ENCODE measurements at regions not wholly inside any gene's neighbourhood (a gene's known extent, or its start where the extent isn't known, plus 50 kb on each side); places are given as distances from the start of the nearest gene placed in this dataset.

- no peaks in the 10 kb centered on the region for H3K27me3 ChIP-seq (ENCODE audit: control insufficient read depth in 2 of 2, insufficient read depth in 2 of 2, low read length in 2 of 2)
- H3K36me3 ChIP-seq (ENCODE audit: control insufficient read depth in 2 of 2, insufficient read depth in 2 of 2, low read length in 2 of 2) = no peaks in the 10 kb centered on the region
- no peak overlapping the region for H3K27ac ChIP-seq (ENCODE audit: low read depth in 2 of 2, low read length in 2 of 2)
- H3K9me3 ChIP-seq (ENCODE audit: control insufficient read depth in 2 of 2, low read length in 2 of 2) = peaks cover 0 to 3% of the 10 kb centered on the region in 2 donors
- no peak overlapping the region for H3K9ac ChIP-seq (ENCODE audit: low read depth in 1 of 2, low read length in 2 of 2)
- no peak overlapping the region for H3K4me3 ChIP-seq (ENCODE audit: low read length in 2 of 2)
- no peaks in the 10 kb centered on the region for H3K4me1 ChIP-seq (ENCODE audit: control insufficient read depth in 2 of 2, insufficient read depth in 2 of 2, low read length in 2 of 2)
Observed at GRCh38 chr18:38297910-38298309, 732.3 kb upstream of the CELF4 start.

- H3K9ac ChIP-seq (ENCODE audit: low read depth in 1 of 2, low read length in 2 of 2) = no peak overlapping the region
- no peaks in the 10 kb centered on the region for H3K36me3 ChIP-seq (ENCODE audit: control insufficient read depth in 2 of 2, insufficient read depth in 2 of 2, low read length in 2 of 2)
- no peaks in the 10 kb centered on the region for H3K27me3 ChIP-seq (ENCODE audit: control insufficient read depth in 2 of 2, insufficient read depth in 2 of 2, low read length in 2 of 2)
- H3K4me3 ChIP-seq (ENCODE audit: low read length in 2 of 2) = no peak overlapping the region
- H3K4me1 ChIP-seq (ENCODE audit: control insufficient read depth in 2 of 2, insufficient read depth in 2 of 2, low read length in 2 of 2) = no peaks in the 10 kb centered on the region
- H3K27ac ChIP-seq (ENCODE audit: low read depth in 2 of 2, low read length in 2 of 2) = no peak overlapping the region
- H3K9me3 ChIP-seq (ENCODE audit: control insufficient read depth in 2 of 2, low read length in 2 of 2) = no peaks in the 10 kb centered on the region
Observed at GRCh38 chr18:38290229-38290628, 724.6 kb upstream of the CELF4 start.

GRCh38 chr18:38284972-38285371 is 719.4 kb upstream of the CELF4 start:
- Histone ChIP-seq H3K27ac (ENCODE audit: low read depth in 2 of 2, low read length in 2 of 2) (no peak overlapping the region), H3K9me3 (ENCODE audit: control insufficient read depth in 2 of 2, low read length in 2 of 2) (no peaks in the 10 kb centered on the region), H3K36me3 (ENCODE audit: control insufficient read depth in 2 of 2, insufficient read depth in 2 of 2, low read length in 2 of 2) (no peaks in the 10 kb centered on the region), H3K27me3 (ENCODE audit: control insufficient read depth in 2 of 2, insufficient read depth in 2 of 2, low read length in 2 of 2) (no peaks in the 10 kb centered on the region), H3K4me1 (ENCODE audit: control insufficient read depth in 2 of 2, insufficient read depth in 2 of 2, low read length in 2 of 2) (no peaks in the 10 kb centered on the region), H3K9ac (ENCODE audit: low read depth in 1 of 2, low read length in 2 of 2) (no peak overlapping the region), H3K4me3 (ENCODE audit: low read length in 2 of 2) (no peak overlapping the region)

GRCh38 chr18:38263066-38263465 is 697.5 kb upstream of the CELF4 start:
- Histone ChIP-seq H3K27ac (ENCODE audit: low read depth in 2 of 2, low read length in 2 of 2) (no peak overlapping the region), H3K4me3 (ENCODE audit: low read length in 2 of 2) (no peak overlapping the region), H3K27me3 (ENCODE audit: control insufficient read depth in 2 of 2, insufficient read depth in 2 of 2, low read length in 2 of 2) (no peaks in the 10 kb centered on the region), H3K9me3 (ENCODE audit: control insufficient read depth in 2 of 2, low read length in 2 of 2) (no peaks in the 10 kb centered on the region), H3K9ac (ENCODE audit: low read depth in 1 of 2, low read length in 2 of 2) (no peak overlapping the region), H3K36me3 (ENCODE audit: control insufficient read depth in 2 of 2, insufficient read depth in 2 of 2, low read length in 2 of 2) (no peaks in the 10 kb centered on the region), H3K4me1 (ENCODE audit: control insufficient read depth in 2 of 2, insufficient read depth in 2 of 2, low read length in 2 of 2) (no peaks in the 10 kb centered on the region)

GRCh38 chr18:38262661-38263060 is 697.1 kb upstream of the CELF4 start:
- no peak overlapping the region for H3K9ac ChIP-seq (ENCODE audit: low read depth in 1 of 2, low read length in 2 of 2)
- no peaks in the 10 kb centered on the region for H3K4me1 ChIP-seq (ENCODE audit: control insufficient read depth in 2 of 2, insufficient read depth in 2 of 2, low read length in 2 of 2)
- H3K9me3 ChIP-seq (ENCODE audit: control insufficient read depth in 2 of 2, low read length in 2 of 2) = no peaks in the 10 kb centered on the region
- H3K27ac ChIP-seq (ENCODE audit: low read depth in 2 of 2, low read length in 2 of 2) = no peak overlapping the region
- H3K27me3 ChIP-seq (ENCODE audit: control insufficient read depth in 2 of 2, insufficient read depth in 2 of 2, low read length in 2 of 2) = no peaks in the 10 kb centered on the region
- H3K36me3 ChIP-seq (ENCODE audit: control insufficient read depth in 2 of 2, insufficient read depth in 2 of 2, low read length in 2 of 2) = no peaks in the 10 kb centered on the region
- no peak overlapping the region for H3K4me3 ChIP-seq (ENCODE audit: low read length in 2 of 2)

- H3K9ac ChIP-seq (ENCODE audit: low read depth in 1 of 2, low read length in 2 of 2) = no peak overlapping the region
- H3K27me3 ChIP-seq (ENCODE audit: control insufficient read depth in 2 of 2, insufficient read depth in 2 of 2, low read length in 2 of 2) = no peaks in the 10 kb centered on the region
- H3K36me3 ChIP-seq (ENCODE audit: control insufficient read depth in 2 of 2, insufficient read depth in 2 of 2, low read length in 2 of 2) = no peaks in the 10 kb centered on the region
- H3K27ac ChIP-seq (ENCODE audit: low read depth in 2 of 2, low read length in 2 of 2) = no peak overlapping the region
- H3K9me3 ChIP-seq (ENCODE audit: control insufficient read depth in 2 of 2, low read length in 2 of 2) = no peaks in the 10 kb centered on the region
- H3K4me3 ChIP-seq (ENCODE audit: low read length in 2 of 2) = no peak overlapping the region
- no peaks in the 10 kb centered on the region for H3K4me1 ChIP-seq (ENCODE audit: control insufficient read depth in 2 of 2, insufficient read depth in 2 of 2, low read length in 2 of 2)
Observed at GRCh38 chr18:38257661-38258060, 692.1 kb upstream of the CELF4 start.

GRCh38 chr18:38256366-38256765 is 690.8 kb upstream of the CELF4 start:
- no peaks in the 10 kb centered on the region for H3K4me1 ChIP-seq (ENCODE audit: control insufficient read depth in 2 of 2, insufficient read depth in 2 of 2, low read length in 2 of 2)
- no peak overlapping the region for H3K9ac ChIP-seq (ENCODE audit: low read depth in 1 of 2, low read length in 2 of 2)

GRCh38 chr18:38250971-38251370 is 685.4 kb upstream of the CELF4 start:
- Histone ChIP-seq H3K36me3 (ENCODE audit: control insufficient read depth in 2 of 2, insufficient read depth in 2 of 2, low read length in 2 of 2) (no peaks in the 10 kb centered on the region), H3K4me1 (ENCODE audit: control insufficient read depth in 2 of 2, insufficient read depth in 2 of 2, low read length in 2 of 2) (no peaks in the 10 kb centered on the region), H3K4me3 (ENCODE audit: low read length in 2 of 2) (no peak overlapping the region), H3K27ac (ENCODE audit: low read depth in 2 of 2, low read length in 2 of 2) (no peak overlapping the region), H3K9ac (ENCODE audit: low read depth in 1 of 2, low read length in 2 of 2) (no peak overlapping the region), H3K9me3 (ENCODE audit: control insufficient read depth in 2 of 2, low read length in 2 of 2) (no peaks in the 10 kb centered on the region), H3K27me3 (ENCODE audit: control insufficient read depth in 2 of 2, insufficient read depth in 2 of 2, low read length in 2 of 2) (no peaks in the 10 kb centered on the region)

More at GRCh38 chr18:38256366-38256765, 690.8 kb upstream of the CELF4 start:
- H3K27me3 ChIP-seq (ENCODE audit: control insufficient read depth in 2 of 2, insufficient read depth in 2 of 2, low read length in 2 of 2) = no peaks in the 10 kb centered on the region
- H3K4me3 ChIP-seq (ENCODE audit: low read length in 2 of 2) = no peak overlapping the region
- no peak overlapping the region for H3K27ac ChIP-seq (ENCODE audit: low read depth in 2 of 2, low read length in 2 of 2)
- H3K36me3 ChIP-seq (ENCODE audit: control insufficient read depth in 2 of 2, insufficient read depth in 2 of 2, low read length in 2 of 2) = no peaks in the 10 kb centered on the region
- H3K9me3 ChIP-seq (ENCODE audit: control insufficient read depth in 2 of 2, low read length in 2 of 2) = no peaks in the 10 kb centered on the region

- H3K4me1 ChIP-seq (ENCODE audit: control insufficient read depth in 2 of 2, insufficient read depth in 2 of 2, low read length in 2 of 2) = no peaks in the 10 kb centered on the region
- no peaks in the 10 kb centered on the region for H3K9me3 ChIP-seq (ENCODE audit: control insufficient read depth in 2 of 2, low read length in 2 of 2)
- no peak overlapping the region for H3K4me3 ChIP-seq (ENCODE audit: low read length in 2 of 2)
- no peaks in the 10 kb centered on the region for H3K27me3 ChIP-seq (ENCODE audit: control insufficient read depth in 2 of 2, insufficient read depth in 2 of 2, low read length in 2 of 2)
- no peak overlapping the region for H3K27ac ChIP-seq (ENCODE audit: low read depth in 2 of 2, low read length in 2 of 2)
- no peaks in the 10 kb centered on the region for H3K36me3 ChIP-seq (ENCODE audit: control insufficient read depth in 2 of 2, insufficient read depth in 2 of 2, low read length in 2 of 2)
- no peak overlapping the region for H3K9ac ChIP-seq (ENCODE audit: low read depth in 1 of 2, low read length in 2 of 2)
Observed at GRCh38 chr18:38244480-38244879, 678.9 kb upstream of the CELF4 start.

- no peak overlapping the region for H3K27ac ChIP-seq (ENCODE audit: low read depth in 2 of 2, low read length in 2 of 2)
- no peaks in the 10 kb centered on the region for H3K4me1 ChIP-seq (ENCODE audit: control insufficient read depth in 2 of 2, insufficient read depth in 2 of 2, low read length in 2 of 2)
- no peaks in the 10 kb centered on the region for H3K27me3 ChIP-seq (ENCODE audit: control insufficient read depth in 2 of 2, insufficient read depth in 2 of 2, low read length in 2 of 2)
- H3K36me3 ChIP-seq (ENCODE audit: control insufficient read depth in 2 of 2, insufficient read depth in 2 of 2, low read length in 2 of 2) = no peaks in the 10 kb centered on the region
- no peak overlapping the region for H3K9ac ChIP-seq (ENCODE audit: low read depth in 1 of 2, low read length in 2 of 2)
- no peak overlapping the region for H3K4me3 ChIP-seq (ENCODE audit: low read length in 2 of 2)
- H3K9me3 ChIP-seq (ENCODE audit: control insufficient read depth in 2 of 2, low read length in 2 of 2) = no peaks in the 10 kb centered on the region
Observed at GRCh38 chr18:38243291-38243690, 677.7 kb upstream of the CELF4 start.

GRCh38 chr18:38241736-38242135 is 676.1 kb upstream of the CELF4 start:
- H3K27ac ChIP-seq (ENCODE audit: low read depth in 2 of 2, low read length in 2 of 2) = no peak overlapping the region
- H3K27me3 ChIP-seq (ENCODE audit: control insufficient read depth in 2 of 2, insufficient read depth in 2 of 2, low read length in 2 of 2) = no peaks in the 10 kb centered on the region
- no peaks in the 10 kb centered on the region for H3K9me3 ChIP-seq (ENCODE audit: control insufficient read depth in 2 of 2, low read length in 2 of 2)
- H3K4me1 ChIP-seq (ENCODE audit: control insufficient read depth in 2 of 2, insufficient read depth in 2 of 2, low read length in 2 of 2) = no peaks in the 10 kb centered on the region
- no peaks in the 10 kb centered on the region for H3K36me3 ChIP-seq (ENCODE audit: control insufficient read depth in 2 of 2, insufficient read depth in 2 of 2, low read length in 2 of 2)
- no peak overlapping the region for H3K9ac ChIP-seq (ENCODE audit: low read depth in 1 of 2, low read length in 2 of 2)
- no peak overlapping the region for H3K4me3 ChIP-seq (ENCODE audit: low read length in 2 of 2)
